PC-9 (cell line): ENCODE measurements at regions not wholly inside any gene's neighbourhood (a gene's known extent, or its start where the extent isn't known, plus 50 kb on each side); places are given as distances from the start of the nearest gene placed in this dataset.

Experiments used
- BruUV-seq: library from RNA; stranded (reverse); fragments of 400-500 nt; replicated peaks from 2 replicates; lab custom pipeline; 2021; lab: Mats Ljungman, UMichigan
- CTCF ChIA-PET: fragments of 300-600 bp; sonication (Branson Sonifier 250); formaldehyde crosslinking; loops from one replicate; lab custom pipeline; 2022; ENCODE audit warnings: antibody characterized with exemption; lab: Charles Lee
- POLR2A ChIA-PET: fragments of 300-600 bp; sonication (Branson Sonifier 250); formaldehyde crosslinking; loops from one replicate; lab custom pipeline; 2022; ENCODE audit warnings: antibody characterized with exemption; ENCODE audit not compliant: unreplicated experiment; lab: Charles Lee
- DNase-seq, 2 experiments: peaks; one replicate each; pipeline versions ENCODE4 v3.0.0 to v3.0.0-alpha.2; 2015 to 2022; ENCODE audit warnings: mixed read lengths in 1 of 2
- H2AFZ ChIP-seq: fragments of 200-600 bp; sonication (generic); 2 replicates; pipeline ENCODE4 v1.8.1; 2017; ENCODE audit warnings: antibody characterized with exemption
- H3F3A ChIP-seq: fragments of 200-600 bp; sonication (generic); 2 replicates; pipeline ENCODE4 v1.8.1; 2017; ENCODE audit warnings: antibody characterized with exemption, mild to moderate bottlenecking, low read depth; ENCODE audit not compliant: insufficient read depth
- H3K27ac ChIP-seq: fragments of 200-600 bp; sonication (generic); 2 replicates; pipeline ENCODE4 v1.6.1; 2016; ENCODE audit warnings: mixed run types
- H3K27me3 ChIP-seq: fragments of 200-600 bp; sonication (generic); 2 replicates; pipeline ENCODE4 v1.6.1; 2016; ENCODE audit warnings: low read depth, mixed run types; ENCODE audit not compliant: insufficient read depth
- H3K36me3 ChIP-seq: fragments of 200-600 bp; sonication (generic); 2 replicates; pipeline ENCODE4 v1.6.1; 2016; ENCODE audit warnings: low read depth, mixed run types
- H3K4me1 ChIP-seq: fragments of 200-600 bp; sonication (generic); replicated peaks from 2 replicates; pipeline ENCODE4 v1.6.1; 2016; ENCODE audit warnings: mixed run types; ENCODE audit not compliant: insufficient read depth
- H3K4me2 ChIP-seq: fragments of 200-600 bp; sonication (generic); 2 replicates; pipeline ENCODE4 v1.6.1; 2017; ENCODE audit warnings: mixed run types
- H3K4me3 ChIP-seq: fragments of 200-600 bp; sonication (generic); 2 replicates; pipeline ENCODE4 v1.6.1; 2016; ENCODE audit warnings: mixed run types
- H3K79me2 ChIP-seq: fragments of 200-600 bp; sonication (generic); 2 replicates; pipeline ENCODE4 v1.6.1; 2017; ENCODE audit warnings: low read depth, mixed run types
- H3K9me2 ChIP-seq: fragments of 200-600 bp; sonication (generic); 2 replicates; pipeline ENCODE4 v1.8.1; 2017; ENCODE audit warnings: mild to moderate bottlenecking; ENCODE audit not compliant: insufficient read depth
- H3K9me3 ChIP-seq: fragments of 200-600 bp; sonication (generic); 2 replicates; pipeline ENCODE4 v1.8.1; 2016; ENCODE audit warnings: low read depth; ENCODE audit not compliant: insufficient read depth
- H4K20me1 ChIP-seq: fragments of 200-600 bp; sonication (generic); 2 replicates; pipeline ENCODE4 v1.8.1; 2017; ENCODE audit not compliant: insufficient read depth
- CTCF ChIP-seq: fragments of 200-600 bp; sonication (generic); conservative IDR thresholded peaks from 2 replicates; pipeline ENCODE4 v1.6.1; 2017; ENCODE audit warnings: mixed run types, antibody characterized with exemption, mild to moderate bottlenecking, moderate library complexity
- EZH2 ChIP-seq: fragments of 200-600 bp; sonication (generic); IDR thresholded peaks from 2 replicates; pipeline ENCODE4 v1.8.0; 2017; ENCODE audit warnings: antibody characterized with exemption, low read depth
- intact Hi-C: fragments of 100-400 bp; cut with micrococcal nuclease; formaldehyde crosslinking; loops from one replicate; pipeline ENCODE4 v1.10.0; 2022; ENCODE audit not compliant: unreplicated experiment

DNA sequence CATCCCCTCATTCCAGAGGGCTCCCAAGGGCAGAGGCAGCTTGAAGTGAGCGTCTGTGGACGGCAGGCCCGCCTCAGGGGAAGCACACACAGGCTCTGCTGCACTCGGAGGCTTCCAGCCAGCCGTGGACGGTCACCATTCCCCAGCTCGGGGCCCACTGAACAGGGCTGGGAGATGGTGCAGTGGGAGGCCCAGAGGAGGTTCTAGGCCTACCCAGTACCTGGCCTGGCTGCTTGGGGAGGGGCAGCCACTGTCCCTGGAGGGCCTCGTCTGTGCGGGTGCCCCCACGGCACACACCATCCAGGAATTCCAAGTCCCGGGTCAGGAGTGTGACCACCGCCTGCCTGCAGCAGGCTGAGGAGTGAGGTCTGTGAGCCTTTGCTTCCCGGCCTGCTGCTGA lies 80.4 kb downstream of the SIK1 start:
- no peak overlapping the region for H2AFZ ChIP-seq
- H3K36me3 ChIP-seq: no peaks in the 10 kb centered on the region
- BruUV-seq: no TSS peak
- H3K4me1 ChIP-seq: peaks cover 20% of the 10 kb centered on the region
- ChIA-PET POLR2A (no interaction called here), CTCF (no interaction called here)
- H3K9me3 ChIP-seq: no peaks in the 10 kb centered on the region
- H3K27ac ChIP-seq: no peak overlapping the region
- no peak overlapping the region for H3K4me2 ChIP-seq
- H3K79me2 ChIP-seq: no peaks in the 10 kb centered on the region
- H3F3A ChIP-seq: peaks cover 12% of the 10 kb centered on the region; the same call in 1 of the 2 replicates
- H3K27me3 ChIP-seq: no peaks in the 10 kb centered on the region
- no peak overlapping the region for H3K4me3 ChIP-seq
- no peaks in the 10 kb centered on the region for H4K20me1 ChIP-seq
- no peak for TF ChIP-seq EZH2
- TF ChIP-seq CTCF: no peak
- H3K9me2 ChIP-seq: no peaks in the 10 kb centered on the region
- intact Hi-C loops: no loop called here
- DNase-seq: no peak

GRCh38 chr21:43345746-43346409 lies 81.1 kb downstream of the SIK1 start:
- Histone ChIP-seq H3K27me3 (no peaks in the 10 kb centered on the region), H3K79me2 (no peaks in the 10 kb centered on the region), H3K4me3 (no peak overlapping the region), H3K4me2 (no peak overlapping the region), H4K20me1 (no peaks in the 10 kb centered on the region), H3K27ac (no peak overlapping the region), H3K9me2 (no peaks in the 10 kb centered on the region), H3K9me3 (no peaks in the 10 kb centered on the region), H3K36me3 (no peaks in the 10 kb centered on the region), H3F3A (peaks cover 12% of the 10 kb centered on the region; the same call in 1 of the 2 replicates), H2AFZ (no peak overlapping the region), H3K4me1 (peaks cover 26% of the 10 kb centered on the region)
- DNase-seq: peak in 1 of 2 experiments; percentile 20
- ChIA-PET POLR2A (no interaction called here), CTCF (no interaction called here)
- TF ChIP-seq CTCF (no peak), EZH2 (no peak)
- BruUV-seq: no TSS peak
- intact Hi-C loops: no loop called here

DNA sequence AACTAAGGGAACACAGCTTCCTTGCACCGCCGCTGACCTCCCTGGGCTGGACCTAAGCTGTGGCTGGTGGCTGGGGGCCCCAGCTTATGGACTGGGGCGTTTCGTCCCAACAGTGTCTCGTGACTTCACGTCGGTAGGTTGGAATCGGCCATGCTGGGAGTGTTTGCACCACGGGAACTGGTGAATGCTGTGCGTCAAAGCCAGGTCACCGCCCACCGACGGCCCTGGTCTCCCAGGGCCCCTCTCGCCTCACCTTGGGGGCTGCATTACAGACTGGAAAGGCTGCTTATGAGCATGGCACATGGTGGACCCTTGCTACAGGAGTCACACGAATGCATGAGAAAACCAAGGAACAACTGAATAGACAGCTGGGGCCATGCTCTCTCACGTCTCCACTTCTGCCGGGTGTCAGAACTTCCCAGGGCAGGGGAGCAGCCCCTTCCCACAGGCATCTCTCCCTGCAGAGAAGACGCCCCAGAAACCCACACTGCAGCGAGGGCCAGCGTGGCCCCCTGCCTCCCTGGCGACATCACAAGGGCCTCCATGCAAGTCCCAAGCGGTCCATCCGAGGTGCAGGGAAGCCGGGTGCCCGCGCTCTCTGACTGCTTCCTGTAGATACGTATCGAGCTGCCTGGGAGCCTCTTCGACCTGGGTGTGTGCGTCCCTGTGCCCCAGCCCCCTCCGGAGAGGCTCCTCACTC lies 81.7 kb downstream of the SIK1 start:
- H3K4me3 ChIP-seq: no peak overlapping the region
- no TSS peak for BruUV-seq
- no peak for TF ChIP-seq CTCF
- no peak for TF ChIP-seq EZH2
- no peaks in the 10 kb centered on the region for H4K20me1 ChIP-seq
- no peak for DNase-seq
- CTCF ChIA-PET: no interaction called here
- H3K9me3 ChIP-seq: no peaks in the 10 kb centered on the region
- H3K27me3 ChIP-seq: no peaks in the 10 kb centered on the region
- no peak overlapping the region for H2AFZ ChIP-seq
- H3K36me3 ChIP-seq: no peaks in the 10 kb centered on the region
- no peak overlapping the region for H3K27ac ChIP-seq
- POLR2A ChIA-PET: no interaction called here
- peaks cover 32% of the 10 kb centered on the region for H3K4me1 ChIP-seq
- no peak overlapping the region for H3K4me2 ChIP-seq
- H3K79me2 ChIP-seq: no peaks in the 10 kb centered on the region
- H3F3A ChIP-seq: peaks cover 12% of the 10 kb centered on the region; the same call in 1 of the 2 replicates
- H3K9me2 ChIP-seq: no peaks in the 10 kb centered on the region
- intact Hi-C loops: no loop called here
